Hepatocyte (in vitro differentiated cells): ENCODE measurements at regions not wholly inside any gene's neighbourhood (a gene's known extent, or its start where the extent isn't known, plus 50 kb on each side); places are given as distances from the start of the nearest gene placed in this dataset.

Source experiments
- EZH2 ChIP-seq: fragments of 200-600 bp; sonication (generic); IDR thresholded peaks from 2 replicates; pipeline ENCODE4 v1.6.1; 2016; ENCODE audit warnings: antibody characterized with exemption, mild to moderate bottlenecking, borderline replicate concordance
- TF ChIP-seq, protein P1 (sequence below): fragments of 200-600 bp; sonication (generic); IDR thresholded peaks from 2 replicates; pipeline ENCODE4 v1.5.1; 2016; ENCODE audit warnings: antibody characterized with exemption, mild to moderate bottlenecking; ENCODE audit not compliant: poor library complexity

DNA sequence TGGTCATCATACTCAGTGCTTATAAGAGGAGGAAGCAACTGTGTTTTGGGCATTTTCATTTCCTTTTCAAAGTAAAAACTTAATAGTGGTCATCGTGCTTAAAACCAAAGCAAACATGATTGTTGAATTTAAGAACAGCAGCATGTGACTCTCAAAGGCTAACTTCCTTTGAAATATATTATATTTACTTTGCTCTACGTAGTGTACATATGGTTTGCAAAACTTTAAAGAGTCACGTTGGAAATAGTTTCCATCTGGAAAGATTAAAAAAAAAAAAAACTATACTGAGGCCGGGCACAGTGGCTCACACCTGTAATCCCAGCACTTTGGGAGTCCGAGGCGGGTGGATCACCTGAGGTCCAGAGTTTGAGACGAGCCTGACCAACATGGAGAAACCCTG is 367.9 kb upstream of the BCHE start:
- TF ChIP-seq, protein P1, sequence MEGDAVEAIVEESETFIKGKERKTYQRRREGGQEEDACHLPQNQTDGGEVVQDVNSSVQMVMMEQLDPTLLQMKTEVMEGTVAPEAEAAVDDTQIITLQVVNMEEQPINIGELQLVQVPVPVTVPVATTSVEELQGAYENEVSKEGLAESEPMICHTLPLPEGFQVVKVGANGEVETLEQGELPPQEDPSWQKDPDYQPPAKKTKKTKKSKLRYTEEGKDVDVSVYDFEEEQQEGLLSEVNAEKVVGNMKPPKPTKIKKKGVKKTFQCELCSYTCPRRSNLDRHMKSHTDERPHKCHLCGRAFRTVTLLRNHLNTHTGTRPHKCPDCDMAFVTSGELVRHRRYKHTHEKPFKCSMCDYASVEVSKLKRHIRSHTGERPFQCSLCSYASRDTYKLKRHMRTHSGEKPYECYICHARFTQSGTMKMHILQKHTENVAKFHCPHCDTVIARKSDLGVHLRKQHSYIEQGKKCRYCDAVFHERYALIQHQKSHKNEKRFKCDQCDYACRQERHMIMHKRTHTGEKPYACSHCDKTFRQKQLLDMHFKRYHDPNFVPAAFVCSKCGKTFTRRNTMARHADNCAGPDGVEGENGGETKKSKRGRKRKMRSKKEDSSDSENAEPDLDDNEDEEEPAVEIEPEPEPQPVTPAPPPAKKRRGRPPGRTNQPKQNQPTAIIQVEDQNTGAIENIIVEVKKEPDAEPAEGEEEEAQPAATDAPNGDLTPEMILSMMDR: no peak
- TF ChIP-seq EZH2: no peak
